GM21737 (cell line): ENCODE measurements at regions not wholly inside any gene's neighbourhood (a gene's known extent, or its start where the extent isn't known, plus 50 kb on each side); places are given as distances from the start of the nearest gene placed in this dataset.

ENCODE experiments used
- ATAC-seq: cut with Tn5 transposase; IDR thresholded peaks from one replicate; pipeline ENCODE4 v1.9.1; 2021; ENCODE audit warnings: mild to moderate bottlenecking, moderate library complexity; ENCODE audit not compliant: unreplicated experiment

- ATAC-seq = no peak
Observed at GRCh38 chr16:65876624-65877023, 489.9 kb upstream of the CDH5 start.

- no peak for ATAC-seq
Observed at GRCh38 chr16:65876056-65876408, 490.5 kb upstream of the CDH5 start.

- no peak for ATAC-seq
Observed at GRCh38 chr16:65875381-65876055, 491.0 kb upstream of the CDH5 start.

GRCh38 chr16:65869261-65869660 is 497.2 kb upstream of the CDH5 start:
- no peak for ATAC-seq

- ATAC-seq = no peak
Observed at GRCh38 chr16:65867276-65867960, 499.1 kb upstream of the CDH5 start.

GRCh38 chr16:65863236-65863635 is 503.3 kb upstream of the CDH5 start:
- ATAC-seq = no peak

GRCh38 chr16:65861131-65861731 is 505.3 kb upstream of the CDH5 start:
- no peak for ATAC-seq

- ATAC-seq = no peak
Observed at GRCh38 chr16:65855171-65856145, 511.0 kb upstream of the CDH5 start.

GRCh38 chr16:65846210-65846602 is 520.3 kb upstream of the CDH5 start:
- no peak for ATAC-seq

- ATAC-seq = no peak
Observed at GRCh38 chr16:65845466-65846209, 520.9 kb upstream of the CDH5 start.

- no peak for ATAC-seq
Observed at GRCh38 chr16:65843941-65844340, 522.5 kb upstream of the CDH5 start.

GRCh38 chr16:65842067-65842466 is 524.4 kb upstream of the CDH5 start:
- no peak for ATAC-seq

GRCh38 chr16:65838001-65838400 is 528.5 kb upstream of the CDH5 start:
- ATAC-seq = no peak

- ATAC-seq = no peak
Observed at GRCh38 chr16:65837464-65837863, 529.0 kb upstream of the CDH5 start.

- ATAC-seq = no peak
Observed at GRCh38 chr16:65834688-65835087, 531.8 kb upstream of the CDH5 start.

GRCh38 chr16:65833171-65833871 is 533.2 kb upstream of the CDH5 start:
- no peak for ATAC-seq

GRCh38 chr16:65832679-65833078 is 533.8 kb upstream of the CDH5 start:
- ATAC-seq = no peak

GRCh38 chr16:65831903-65832666 is 534.4 kb upstream of the CDH5 start:
- no peak for ATAC-seq

GRCh38 chr16:65829076-65829475 is 537.4 kb upstream of the CDH5 start:
- ATAC-seq = no peak
